GM19438 (cell line): ENCODE measurements at regions not wholly inside any gene's neighbourhood (a gene's known extent, or its start where the extent isn't known, plus 50 kb on each side); places are given as distances from the start of the nearest gene placed in this dataset.
"Not testable (repeated sequence)": the region's sequence is repeated elsewhere in the genome, so short reads cannot be mapped to it uniquely, and the experiment has no call there.

Experiments used
- ATAC-seq: cut with Tn5 transposase; IDR thresholded peaks from one replicate; pipeline ENCODE4 v1.9.1; 2021; ENCODE audit warnings: low read depth; ENCODE audit not compliant: unreplicated experiment

GRCh38 chr1:55774446-55774845, 559.3 kb upstream of the USP24 start:
- no peak for ATAC-seq

- no peak for ATAC-seq
Measured at GRCh38 chr1:55773211-55773940, 558.2 kb upstream of the USP24 start.

GRCh38 chr1:55768327-55768952, 553.3 kb upstream of the USP24 start:
- no peak for ATAC-seq

- ATAC-seq = no peak
Measured at GRCh38 chr1:55767171-55767570, 552.0 kb upstream of the USP24 start.

- not testable (repeated sequence) for ATAC-seq
Measured at GRCh38 chr1:55765505-55765904, 550.3 kb upstream of the USP24 start.

GRCh38 chr1:55751776-55752175, 536.6 kb upstream of the USP24 start:
- no peak for ATAC-seq

GRCh38 chr1:55750628-55750995, 535.4 kb upstream of the USP24 start:
- no peak for ATAC-seq

GRCh38 chr1:55749975-55750627, 534.9 kb upstream of the USP24 start:
- ATAC-seq = no peak

- ATAC-seq = no peak
Measured at GRCh38 chr1:55747408-55747841, 532.3 kb upstream of the USP24 start.

GRCh38 chr1:55746710-55747109, 531.5 kb upstream of the USP24 start:
- no peak for ATAC-seq

- no peak for ATAC-seq
Measured at GRCh38 chr1:55741516-55741915, 526.4 kb upstream of the USP24 start.

GRCh38 chr1:55735106-55735505, 519.9 kb upstream of the USP24 start:
- no peak for ATAC-seq

GRCh38 chr1:55726994-55727393, 511.8 kb upstream of the USP24 start:
- no peak for ATAC-seq

- ATAC-seq = no peak
Measured at GRCh38 chr1:55725378-55725777, 510.2 kb upstream of the USP24 start.

GRCh38 chr1:55724551-55725325, 509.6 kb upstream of the USP24 start:
- no peak for ATAC-seq

GRCh38 chr1:55723001-55723400, 507.8 kb upstream of the USP24 start:
- no peak for ATAC-seq

- ATAC-seq = no peak
Measured at GRCh38 chr1:55720261-55720660, 505.1 kb upstream of the USP24 start.

GRCh38 chr1:55718758-55719671, 503.9 kb upstream of the USP24 start:
- no peak for ATAC-seq

GRCh38 chr1:55717111-55717510, 501.9 kb upstream of the USP24 start:
- ATAC-seq = no peak

- no peak for ATAC-seq
Measured at GRCh38 chr1:55716610-55717009, 501.4 kb upstream of the USP24 start.
